ENCODE measurements at regions not wholly inside any gene's neighbourhood (a gene's known extent, or its start where the extent isn't known, plus 50 kb on each side); places are given as distances from the start of the nearest gene placed in this dataset.
"Not testable (repeated sequence)": the region's sequence is repeated elsewhere in the genome, so short reads cannot be mapped to it uniquely, and the experiment has no call there.

- in situ Hi-C loops (cut with HindIII; ENCODE audit: low pct_unique_long_range_greater_than_20kb, low sequenced_read_pairs): no loop called here
- Histone ChIP-seq H3K27me3 (ENCODE audit: control insufficient read depth, insufficient read depth, low read length) (no peaks in the 10 kb centered on the region), H3K9me3 (ENCODE audit: control insufficient read depth, insufficient read depth, low read depth, low read length) (no peaks in the 10 kb centered on the region), H3K36me3 (ENCODE audit: control insufficient read depth, insufficient read depth, low read length) (no peaks in the 10 kb centered on the region), H3K4me3 (ENCODE audit: low read depth in 2 of 2, low read length in 2 of 2) (no peak overlapping the region), H3K27ac (ENCODE audit: low read length) (no peak overlapping the region), H3K4me1 (ENCODE audit: control insufficient read depth, insufficient read depth, low read length) (no peaks in the 10 kb centered on the region)
- DNase-seq (ENCODE audit: low read depth, low spot score) (no peak), ATAC-seq (no peak)
- intact Hi-C loops (cut with micrococcal nuclease; ENCODE audit: unreplicated experiment): no loop called here
- POLR2A ChIA-PET: no interaction called here
- CTCF ChIA-PET: no interaction called here
- no TSS peak for BruUV-seq (replicated peaks)
- TF ChIP-seq SIN3A (IDR thresholded peaks at IDR 0.05; ENCODE audit: borderline replicate concordance, insufficient read depth, low read depth, low read length) (no peak), POLR2AphosphoS5 (IDR thresholded peaks at IDR 0.05; ENCODE audit: low read depth, low read length) (no peak), TCF7L2 (IDR thresholded peaks at IDR 0.05; ENCODE audit: low read depth, low read length) (no peak), REST (IDR thresholded peaks at IDR 0.05; ENCODE audit: insufficient read depth in 1 of 2, low read depth in 2 of 2, low read length in 1 of 2) (no peak), CTCF (IDR thresholded peaks at IDR 0.05) (no peak)
These were observed 82.2 kb downstream of the LMO4 start for GRCh38 chr1:87410776-87411480.

- H3K27ac ChIP-seq (ENCODE audit: low read length); H3K4me1 ChIP-seq (ENCODE audit: control insufficient read depth, insufficient read depth, low read length); DNase-seq (ENCODE audit: low read depth, low spot score); ATAC-seq; in situ Hi-C loops (cut with HindIII; ENCODE audit: low pct_unique_long_range_greater_than_20kb, low sequenced_read_pairs); H3K4me3 ChIP-seq (ENCODE audit: low read depth in 2 of 2, low read length in 2 of 2); H3K9me3 ChIP-seq (ENCODE audit: control insufficient read depth, insufficient read depth, low read depth, low read length); intact Hi-C loops (cut with micrococcal nuclease; ENCODE audit: unreplicated experiment); H3K27me3 ChIP-seq (ENCODE audit: control insufficient read depth, insufficient read depth, low read length); H3K36me3 ChIP-seq (ENCODE audit: control insufficient read depth, insufficient read depth, low read length); BruUV-seq (replicated peaks); CTCF ChIA-PET: not testable (repeated sequence)
- POLR2A ChIA-PET: interaction anchor here (0.7 kb wide), 1 partner anchor 310 kb away, joined by 13 read pairs; no protein-coding TSS in a partner anchor
These were observed 85.2 kb downstream of the LMO4 start for GRCh38 chr1:87413846-87414245.

GRCh38 chr1:87418048-87418447 lies 89.4 kb downstream of the LMO4 start:
- DNase-seq (ENCODE audit: low read depth, low spot score) (no peak), ATAC-seq (no peak)
- ChIA-PET CTCF (no interaction called here), POLR2A (no interaction called here)
- Histone ChIP-seq H3K4me3 (ENCODE audit: low read depth in 2 of 2, low read length in 2 of 2) (no peak overlapping the region), H3K27me3 (ENCODE audit: control insufficient read depth, insufficient read depth, low read length) (no peaks in the 10 kb centered on the region), H3K36me3 (ENCODE audit: control insufficient read depth, insufficient read depth, low read length) (no peaks in the 10 kb centered on the region), H3K27ac (ENCODE audit: low read length) (no peak overlapping the region), H3K9me3 (ENCODE audit: control insufficient read depth, insufficient read depth, low read depth, low read length) (no peaks in the 10 kb centered on the region), H3K4me1 (ENCODE audit: control insufficient read depth, insufficient read depth, low read length) (no peaks in the 10 kb centered on the region)
- in situ Hi-C loops (cut with HindIII; ENCODE audit: low pct_unique_long_range_greater_than_20kb, low sequenced_read_pairs): no loop called here
- BruUV-seq (replicated peaks): no TSS peak
- intact Hi-C loops (cut with micrococcal nuclease; ENCODE audit: unreplicated experiment): no loop called here
- TF ChIP-seq REST (IDR thresholded peaks at IDR 0.05; ENCODE audit: insufficient read depth in 1 of 2, low read depth in 2 of 2, low read length in 1 of 2) (no peak), POLR2AphosphoS5 (IDR thresholded peaks at IDR 0.05; ENCODE audit: low read depth, low read length) (no peak), TCF7L2 (IDR thresholded peaks at IDR 0.05; ENCODE audit: low read depth, low read length) (no peak), SIN3A (IDR thresholded peaks at IDR 0.05; ENCODE audit: borderline replicate concordance, insufficient read depth, low read depth, low read length) (no peak), CTCF (IDR thresholded peaks at IDR 0.05) (no peak)

Measured in Panc1 (cell line).